IMR-90 (cell line): ENCODE measurements at regions not wholly inside any gene's neighbourhood (a gene's known extent, or its start where the extent isn't known, plus 50 kb on each side); places are given as distances from the start of the nearest gene placed in this dataset.

Experiments used
- ATAC-seq: fragments of 200-7000 bp; cut with Tn5 transposase; 2 replicates; pipeline ENCODE4 v1.9.1; 2020; ENCODE audit warnings: low read depth, mild to moderate bottlenecking, moderate library complexity
- BruUV-seq: library from RNA; stranded (reverse); fragments of 400-500 nt; replicated peaks from 2 replicates; lab custom pipeline; 2021; lab: Mats Ljungman, UMichigan
- CTCF ChIA-PET: fragments of 300-600 bp; formaldehyde crosslinking; extraction: SDS; loops from one replicate; lab custom pipeline; 2021; ENCODE audit warnings: antibody characterized with exemption; lab: Yijun Ruan, JAX
- POLR2A ChIA-PET: fragments of 300-600 bp; sonication (Branson Sonifier 250); formaldehyde crosslinking; loops from one replicate; lab custom pipeline; 2022; ENCODE audit warnings: antibody characterized with exemption; ENCODE audit not compliant: unreplicated experiment; lab: Charles Lee
- DNase-seq: peaks from one replicate; pipeline ENCODE4 v3.0.0; 2013
- H2AFZ ChIP-seq: replicated peaks from 2 replicates; pipeline ENCODE3; 2013; ENCODE audit warnings: low read length, mild to moderate bottlenecking; ENCODE audit not compliant: poor library complexity
- H2AK5ac ChIP-seq: 2 replicates; pipeline ENCODE4 v1.6.1; 2013; ENCODE audit warnings: low read depth, low read length, inconsistent platforms
- H2AK9ac ChIP-seq: replicated peaks from 2 replicates; pipeline ENCODE3; 2013; ENCODE audit warnings: mild to moderate bottlenecking, low read depth, low read length, moderate library complexity; ENCODE audit not compliant: poor library complexity
- H2BK120ac ChIP-seq: 2 replicates; pipeline ENCODE4 v1.6.1; 2013; ENCODE audit warnings: low read depth, low read length, inconsistent platforms
- H2BK15ac ChIP-seq: 3 replicates; pipeline ENCODE4 v1.6.1; 2013; ENCODE audit warnings: low read depth, low read length, inconsistent platforms
- H2BK20ac ChIP-seq: 2 replicates; pipeline ENCODE4 v1.6.1; 2013; ENCODE audit warnings: low read depth, mild to moderate bottlenecking, inconsistent platforms, low read length, moderate library complexity
- H2BK5ac ChIP-seq: 2 replicates; pipeline ENCODE4 v1.6.1; 2013; ENCODE audit warnings: mild to moderate bottlenecking, low read depth, low read length, inconsistent platforms; ENCODE audit not compliant: poor library complexity, severe bottlenecking
- H3K14ac ChIP-seq: replicated peaks from 2 replicates; pipeline ENCODE4 v1.6.1; 2013; ENCODE audit warnings: low read depth, low read length, inconsistent platforms
- H3K18ac ChIP-seq: 2 replicates; pipeline ENCODE4 v1.6.1; 2013; ENCODE audit warnings: low read depth, low read length, control low read depth
- H3K23ac ChIP-seq: 2 replicates; pipeline ENCODE4 v1.6.1; 2013; ENCODE audit warnings: low read depth, low read length, inconsistent platforms
- H3K27ac ChIP-seq: 2 replicates; pipeline ENCODE4 v1.5.1; 2013; ENCODE audit warnings: mild to moderate bottlenecking, control low read depth, low read length; ENCODE audit not compliant: insufficient read depth
- H3K27me3 ChIP-seq: 2 replicates; pipeline ENCODE4 v1.6.1; 2013; ENCODE audit warnings: low read length; ENCODE audit not compliant: control insufficient read depth, insufficient read depth
- H3K36me3 ChIP-seq: 2 replicates; pipeline ENCODE4 v1.6.1; 2013; ENCODE audit warnings: low read length, mixed read lengths; ENCODE audit not compliant: control insufficient read depth, insufficient read depth
- H3K4ac ChIP-seq: 2 replicates; pipeline ENCODE4 v1.6.1; 2013; ENCODE audit warnings: low read depth, low read length, inconsistent platforms
- H3K4me1 ChIP-seq: 2 replicates; pipeline ENCODE4 v1.6.1; 2013; ENCODE audit warnings: low read length, mixed read lengths; ENCODE audit not compliant: control insufficient read depth, insufficient read depth
- H3K4me2 ChIP-seq: 2 replicates; pipeline ENCODE4 v1.6.1; 2013; ENCODE audit warnings: low read depth, mild to moderate bottlenecking, control low read depth, low read length, moderate library complexity
- H3K4me3 ChIP-seq: 2 replicates; pipeline ENCODE4 v1.5.1; 2013; ENCODE audit warnings: low read depth, mild to moderate bottlenecking, control low read depth, low read length, moderate library complexity; ENCODE audit not compliant: insufficient read depth
- H3K56ac ChIP-seq: 2 replicates; pipeline ENCODE4 v1.6.1; 2013; ENCODE audit warnings: low read length, inconsistent platforms; ENCODE audit not compliant: insufficient read depth; ENCODE audit errors: extremely low read depth
- H3K79me1 ChIP-seq, 2 experiments: 2 replicates each; pipeline ENCODE4 v1.6.1; 2013; ENCODE audit warnings: low read length in 2 of 2, inconsistent platforms in 1 of 2, low read depth in 1 of 2
- H3K9ac ChIP-seq: 2 replicates; pipeline ENCODE4 v1.6.1; 2013; ENCODE audit warnings: low read depth, low read length, control low read depth
- H3K9me1 ChIP-seq: 2 replicates; pipeline ENCODE4 v1.6.1; 2013; ENCODE audit warnings: low read length, inconsistent platforms; ENCODE audit not compliant: insufficient read depth
- H3K9me3 ChIP-seq: 2 replicates; pipeline ENCODE4 v1.6.1; 2013; ENCODE audit warnings: low read length; ENCODE audit not compliant: control insufficient read depth, insufficient read depth
- H4K20me1 ChIP-seq: 2 replicates; pipeline ENCODE4 v1.6.1; 2013; ENCODE audit warnings: low read length, inconsistent platforms; ENCODE audit not compliant: insufficient read depth
- H4K5ac ChIP-seq: 2 replicates; pipeline ENCODE4 v1.6.1; 2013; ENCODE audit warnings: mild to moderate bottlenecking, low read depth, low read length, control low read depth
- H4K8ac ChIP-seq, 2 experiments: 2 replicates each; pipeline ENCODE4 v1.6.1; 2013; ENCODE audit warnings: low read depth in 2 of 2, low read length in 2 of 2, control low read depth in 1 of 2, inconsistent platforms in 1 of 2
- H4K91ac ChIP-seq: 2 replicates; pipeline ENCODE4 v1.6.1; 2013; ENCODE audit warnings: low read depth, low read length, inconsistent platforms; ENCODE audit not compliant: insufficient read depth
- BHLHE40 ChIP-seq: fragments of 150-350 bp; IDR thresholded peaks from 2 replicates; pipeline ENCODE4 v1.6.1; 2016; ENCODE audit warnings: mild to moderate bottlenecking, low read depth, low read length
- CEBPB ChIP-seq: IDR thresholded peaks from 2 replicates; pipeline ENCODE4 v1.6.1; 2012; ENCODE audit warnings: low read depth, low read length, improper control_type of control experiment
- CHD1 ChIP-seq: IDR thresholded peaks from 2 replicates; pipeline ENCODE4 v1.6.1; 2012; ENCODE audit warnings: low read depth, low read length, improper control_type of control experiment
- CTCF ChIP-seq: conservative IDR thresholded peaks from 2 replicates; pipeline ENCODE4 v1.5.1; 2012; ENCODE audit warnings: mild to moderate bottlenecking, low read depth, low read length, improper control_type of control experiment
- FOS ChIP-seq: fragments of 150-350 bp; IDR thresholded peaks from 2 replicates; pipeline ENCODE4 v1.6.1; 2016; ENCODE audit warnings: low read depth, low read length
- MAZ ChIP-seq: IDR thresholded peaks from 2 replicates; pipeline ENCODE4 v1.6.1; 2012; ENCODE audit warnings: low read depth, mild to moderate bottlenecking, low read length, improper control_type of control experiment, moderate library complexity, borderline replicate concordance
- NFE2L2 ChIP-seq: fragments of 150-350 bp; IDR thresholded peaks from 2 replicates; pipeline ENCODE4 v1.6.1; 2016; ENCODE audit warnings: low read depth, mild to moderate bottlenecking, low read length
- POLR2A ChIP-seq: IDR thresholded peaks from 2 replicates; pipeline ENCODE4 v1.6.1; 2012; ENCODE audit warnings: mild to moderate bottlenecking, low read depth, low read length
- RAD21 ChIP-seq: IDR thresholded peaks from 2 replicates; pipeline ENCODE4 v1.6.1; 2012; ENCODE audit warnings: low read length, improper control_type of control experiment
- RCOR1 ChIP-seq: IDR thresholded peaks from 2 replicates; pipeline ENCODE4 v1.6.1; 2012; ENCODE audit warnings: mild to moderate bottlenecking, low read length, improper control_type of control experiment; ENCODE audit not compliant: insufficient replicate concordance
- RFX5 ChIP-seq: IDR thresholded peaks from 2 replicates; pipeline ENCODE4 v1.8.0; 2012; ENCODE audit warnings: low read depth, mild to moderate bottlenecking, low read length, moderate library complexity
- SMC3 ChIP-seq: fragments of 150-350 bp; IDR thresholded peaks from 2 replicates; pipeline ENCODE4 v1.6.1; 2016; ENCODE audit warnings: low read depth, mild to moderate bottlenecking, antibody characterized with exemption, low read length, moderate library complexity
- USF2 ChIP-seq: fragments of 150-350 bp; IDR thresholded peaks from 2 replicates; pipeline ENCODE4 v1.6.1; 2017; ENCODE audit warnings: mild to moderate bottlenecking, antibody characterized with exemption, low read length, low read depth
- dilution Hi-C: fragments of 300-500 bp; cut with HindIII; formaldehyde crosslinking; loops from one replicate; pipeline ENCODE4 v1.14.3; 2018; ENCODE audit warnings: low sequenced_read_pairs; ENCODE audit not compliant: unreplicated experiment
- in situ Hi-C: fragments of 300-500 bp; cut with MboI; formaldehyde crosslinking; loops from 3 replicates; pipeline ENCODE4 v1.14.3; 2019; ENCODE audit warnings: low sequenced_read_pairs, inconsistent platforms, mixed read lengths
- intact Hi-C: fragments of 100-400 bp; cut with micrococcal nuclease; formaldehyde crosslinking; loops from 2 replicates; pipeline ENCODE4 v1.10.0; 2022

DNA sequence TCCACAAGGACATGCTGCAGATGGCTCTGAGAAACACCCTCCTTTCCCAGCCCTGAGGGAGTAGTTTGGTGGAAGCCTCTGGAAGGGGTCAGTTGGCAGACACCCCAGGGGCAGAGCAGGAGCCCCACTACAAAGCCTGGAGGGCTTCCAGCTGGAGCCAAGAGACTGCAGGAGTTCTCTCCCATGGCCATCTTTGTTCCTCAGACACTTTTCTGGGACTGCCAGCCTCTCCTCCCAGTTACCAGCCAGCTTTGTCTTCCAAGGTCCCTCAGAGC is 91.0 kb upstream of the PJA1 start:
- no peaks in the 10 kb centered on the region for H3K79me1 ChIP-seq
- H2AK9ac ChIP-seq, result no peak overlapping the region
- H3K23ac ChIP-seq, result no peak overlapping the region
- no peak overlapping the region for H3K18ac ChIP-seq
- ATAC-seq (no peak), DNase-seq (no peak)
- intact Hi-C loops (no loop called here), dilution Hi-C loops (no loop called here), in situ Hi-C loops (no loop called here)
- no peak overlapping the region for H4K5ac ChIP-seq
- H3K9ac ChIP-seq, result no peak overlapping the region
- TF ChIP-seq POLR2A, result no peak
- TF ChIP-seq CTCF, result no peak
- TF ChIP-seq RCOR1, result no peak
- no peak for TF ChIP-seq CHD1
- no peak for TF ChIP-seq MAZ
- TF ChIP-seq FOS, result no peak
- TF ChIP-seq SMC3, result no peak
- TF ChIP-seq NFE2L2, result no peak
- no peak for TF ChIP-seq RAD21
- TF ChIP-seq USF2, result no peak
- no peak for TF ChIP-seq RFX5
- TF ChIP-seq BHLHE40, result no peak
- TF ChIP-seq CEBPB, result no peak
- ChIA-PET CTCF (no interaction called here), POLR2A (no interaction called here)
- H2AK5ac ChIP-seq, result no peak overlapping the region
- H3K4me3 ChIP-seq, result no peak overlapping the region
- H3K27me3 ChIP-seq, result peaks cover 49% of the 10 kb centered on the region
- H2BK15ac ChIP-seq, result no peak overlapping the region
- no peaks in the 10 kb centered on the region for H3K36me3 ChIP-seq
- no peaks in the 10 kb centered on the region for H3K4me1 ChIP-seq
- no peak overlapping the region for H3K4me2 ChIP-seq
- H3K9me1 ChIP-seq, result peaks cover 5% of the 10 kb centered on the region; the same call in 1 of the 2 replicates
- no peak overlapping the region for H2BK20ac ChIP-seq
- H2BK5ac ChIP-seq, result no peak overlapping the region
- BruUV-seq, result no TSS peak
- H3K27ac ChIP-seq, result no peak overlapping the region
- no peak overlapping the region for H3K4ac ChIP-seq
- no peak overlapping the region for H4K91ac ChIP-seq
- no peaks in the 10 kb centered on the region; the same call in 1 of the 2 replicates for H3K9me3 ChIP-seq
- H2BK120ac ChIP-seq, result no peak overlapping the region
- H4K8ac ChIP-seq, result no peak overlapping the region
- H4K20me1 ChIP-seq, result 0 out of 2 replicates have a peak, but pooled peaks cover 5% of the 10 kb centered on the region
- H3K14ac ChIP-seq, result no peak overlapping the region
- no peak overlapping the region for H3K56ac ChIP-seq
- no peak overlapping the region for H2AFZ ChIP-seq
